ENCODE measurements at regions not wholly inside any gene's neighbourhood (a gene's known extent, or its start where the extent isn't known, plus 50 kb on each side); places are given as distances from the start of the nearest gene placed in this dataset.

DNA sequence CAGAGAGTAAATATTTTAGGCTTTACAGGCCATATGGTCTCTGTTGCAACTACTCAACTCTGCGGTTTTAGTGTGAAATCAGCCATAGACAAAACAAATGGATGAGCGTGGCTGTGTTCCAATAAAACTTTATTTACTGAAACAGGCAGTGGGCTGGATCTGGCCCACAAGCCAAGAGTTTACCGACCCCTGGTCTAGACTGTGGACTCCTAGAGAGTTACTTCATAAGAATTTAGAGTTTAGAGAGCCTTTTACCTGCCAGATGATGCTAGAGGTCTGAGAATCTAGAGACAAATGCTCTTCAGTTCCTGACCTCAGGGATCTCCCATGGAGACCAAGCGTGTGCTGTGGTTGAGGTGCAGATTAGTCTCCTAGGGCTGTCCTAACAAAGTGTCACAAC is 174.8 kb downstream of the PTEN start:
- no peak for TF ChIP-seq TCF7L2 (IDR thresholded peaks at IDR 0.05; ENCODE audit: low read depth, low read length)
- TF ChIP-seq, protein P1, sequence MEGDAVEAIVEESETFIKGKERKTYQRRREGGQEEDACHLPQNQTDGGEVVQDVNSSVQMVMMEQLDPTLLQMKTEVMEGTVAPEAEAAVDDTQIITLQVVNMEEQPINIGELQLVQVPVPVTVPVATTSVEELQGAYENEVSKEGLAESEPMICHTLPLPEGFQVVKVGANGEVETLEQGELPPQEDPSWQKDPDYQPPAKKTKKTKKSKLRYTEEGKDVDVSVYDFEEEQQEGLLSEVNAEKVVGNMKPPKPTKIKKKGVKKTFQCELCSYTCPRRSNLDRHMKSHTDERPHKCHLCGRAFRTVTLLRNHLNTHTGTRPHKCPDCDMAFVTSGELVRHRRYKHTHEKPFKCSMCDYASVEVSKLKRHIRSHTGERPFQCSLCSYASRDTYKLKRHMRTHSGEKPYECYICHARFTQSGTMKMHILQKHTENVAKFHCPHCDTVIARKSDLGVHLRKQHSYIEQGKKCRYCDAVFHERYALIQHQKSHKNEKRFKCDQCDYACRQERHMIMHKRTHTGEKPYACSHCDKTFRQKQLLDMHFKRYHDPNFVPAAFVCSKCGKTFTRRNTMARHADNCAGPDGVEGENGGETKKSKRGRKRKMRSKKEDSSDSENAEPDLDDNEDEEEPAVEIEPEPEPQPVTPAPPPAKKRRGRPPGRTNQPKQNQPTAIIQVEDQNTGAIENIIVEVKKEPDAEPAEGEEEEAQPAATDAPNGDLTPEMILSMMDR (IDR thresholded peaks at IDR 0.05) = no peak
- no peak for TF ChIP-seq POLR2AphosphoS5 (IDR thresholded peaks at IDR 0.05; ENCODE audit: low read depth, low read length)
- TF ChIP-seq, protein P2, sequence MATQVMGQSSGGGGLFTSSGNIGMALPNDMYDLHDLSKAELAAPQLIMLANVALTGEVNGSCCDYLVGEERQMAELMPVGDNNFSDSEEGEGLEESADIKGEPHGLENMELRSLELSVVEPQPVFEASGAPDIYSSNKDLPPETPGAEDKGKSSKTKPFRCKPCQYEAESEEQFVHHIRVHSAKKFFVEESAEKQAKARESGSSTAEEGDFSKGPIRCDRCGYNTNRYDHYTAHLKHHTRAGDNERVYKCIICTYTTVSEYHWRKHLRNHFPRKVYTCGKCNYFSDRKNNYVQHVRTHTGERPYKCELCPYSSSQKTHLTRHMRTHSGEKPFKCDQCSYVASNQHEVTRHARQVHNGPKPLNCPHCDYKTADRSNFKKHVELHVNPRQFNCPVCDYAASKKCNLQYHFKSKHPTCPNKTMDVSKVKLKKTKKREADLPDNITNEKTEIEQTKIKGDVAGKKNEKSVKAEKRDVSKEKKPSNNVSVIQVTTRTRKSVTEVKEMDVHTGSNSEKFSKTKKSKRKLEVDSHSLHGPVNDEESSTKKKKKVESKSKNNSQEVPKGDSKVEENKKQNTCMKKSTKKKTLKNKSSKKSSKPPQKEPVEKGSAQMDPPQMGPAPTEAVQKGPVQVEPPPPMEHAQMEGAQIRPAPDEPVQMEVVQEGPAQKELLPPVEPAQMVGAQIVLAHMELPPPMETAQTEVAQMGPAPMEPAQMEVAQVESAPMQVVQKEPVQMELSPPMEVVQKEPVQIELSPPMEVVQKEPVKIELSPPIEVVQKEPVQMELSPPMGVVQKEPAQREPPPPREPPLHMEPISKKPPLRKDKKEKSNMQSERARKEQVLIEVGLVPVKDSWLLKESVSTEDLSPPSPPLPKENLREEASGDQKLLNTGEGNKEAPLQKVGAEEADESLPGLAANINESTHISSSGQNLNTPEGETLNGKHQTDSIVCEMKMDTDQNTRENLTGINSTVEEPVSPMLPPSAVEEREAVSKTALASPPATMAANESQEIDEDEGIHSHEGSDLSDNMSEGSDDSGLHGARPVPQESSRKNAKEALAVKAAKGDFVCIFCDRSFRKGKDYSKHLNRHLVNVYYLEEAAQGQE (IDR thresholded peaks at IDR 0.05; ENCODE audit: insufficient read depth in 1 of 2, low read depth in 2 of 2, low read length in 1 of 2) = no peak

Measured in Panc1 (cell line).